ENCODE measurements at regions not wholly inside any gene's neighbourhood (a gene's known extent, or its start where the extent isn't known, plus 50 kb on each side); places are given as distances from the start of the nearest gene placed in this dataset.

GRCh38 chr2:236965021-236965840 is 120.5 kb upstream of the COPS8 start:
- no peak for TF ChIP-seq ELF4 (IDR thresholded peaks at IDR 0.05)
- TF ChIP-seq FOXA1 (IDR thresholded peaks at IDR 0.05): no peak
- TF ChIP-seq FOXM1 (IDR thresholded peaks at IDR 0.05; ENCODE audit: borderline replicate concordance): no peak
- TF ChIP-seq ARNT (IDR thresholded peaks at IDR 0.05): no peak
- no peak for TF ChIP-seq FOXK2 (IDR thresholded peaks at IDR 0.05)
- no peak for TF ChIP-seq NFRKB (IDR thresholded peaks at IDR 0.05)
- TF ChIP-seq CTBP1 (IDR thresholded peaks at IDR 0.05; ENCODE audit: borderline replicate concordance): no peak
- TF ChIP-seq, protein P1, sequence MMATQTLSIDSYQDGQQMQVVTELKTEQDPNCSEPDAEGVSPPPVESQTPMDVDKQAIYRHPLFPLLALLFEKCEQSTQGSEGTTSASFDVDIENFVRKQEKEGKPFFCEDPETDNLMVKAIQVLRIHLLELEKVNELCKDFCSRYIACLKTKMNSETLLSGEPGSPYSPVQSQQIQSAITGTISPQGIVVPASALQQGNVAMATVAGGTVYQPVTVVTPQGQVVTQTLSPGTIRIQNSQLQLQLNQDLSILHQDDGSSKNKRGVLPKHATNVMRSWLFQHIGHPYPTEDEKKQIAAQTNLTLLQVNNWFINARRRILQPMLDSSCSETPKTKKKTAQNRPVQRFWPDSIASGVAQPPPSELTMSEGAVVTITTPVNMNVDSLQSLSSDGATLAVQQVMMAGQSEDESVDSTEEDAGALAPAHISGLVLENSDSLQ (IDR thresholded peaks at IDR 0.05): no peak
- no peak for TF ChIP-seq SP1 (IDR thresholded peaks at IDR 0.05)
- TF ChIP-seq TARDBP (IDR thresholded peaks at IDR 0.05): no peak
- TF ChIP-seq BHLHE40 (IDR thresholded peaks at IDR 0.05; ENCODE audit: borderline replicate concordance): no peak

Measured in HEK293T (cell line).